ENCODE measurements at regions not wholly inside any gene's neighbourhood (a gene's known extent, or its start where the extent isn't known, plus 50 kb on each side); places are given as distances from the start of the nearest gene placed in this dataset.

DNA sequence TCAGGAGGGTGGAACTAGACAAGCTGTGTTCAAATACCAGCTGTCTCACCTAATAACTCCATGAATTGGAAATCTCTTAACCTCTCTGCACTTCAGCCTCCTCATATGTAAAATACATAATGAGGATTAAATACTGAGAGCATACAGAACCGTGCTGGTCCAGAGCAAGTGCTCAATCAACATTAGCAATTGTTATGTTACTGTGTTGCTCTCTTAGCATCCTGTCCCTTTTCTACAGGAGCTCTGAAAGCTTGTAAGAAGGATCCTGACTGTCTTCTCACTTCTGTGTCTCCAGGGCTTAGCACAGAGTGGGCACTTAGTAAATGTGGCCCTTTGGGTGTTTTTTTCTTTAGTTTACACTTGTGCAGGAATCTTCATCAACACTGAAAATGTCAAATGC lies 1456.1 kb upstream of the IGFBP7 start:
- Histone ChIP-seq H3K4me1 (ENCODE audit: low read depth) (no peaks in the 10 kb centered on the region), H3K27ac (no peak overlapping the region), H3K9me3 (ENCODE audit: low read depth) (no peaks in the 10 kb centered on the region), H3K4me3 (no peak overlapping the region), H3K36me3 (no peaks in the 10 kb centered on the region), H3K27me3 (no peaks in the 10 kb centered on the region)
- no peak for DNase-seq (ENCODE audit: low read depth in 1 of 2, low spot score in 1 of 2)
- TF ChIP-seq, protein P1, sequence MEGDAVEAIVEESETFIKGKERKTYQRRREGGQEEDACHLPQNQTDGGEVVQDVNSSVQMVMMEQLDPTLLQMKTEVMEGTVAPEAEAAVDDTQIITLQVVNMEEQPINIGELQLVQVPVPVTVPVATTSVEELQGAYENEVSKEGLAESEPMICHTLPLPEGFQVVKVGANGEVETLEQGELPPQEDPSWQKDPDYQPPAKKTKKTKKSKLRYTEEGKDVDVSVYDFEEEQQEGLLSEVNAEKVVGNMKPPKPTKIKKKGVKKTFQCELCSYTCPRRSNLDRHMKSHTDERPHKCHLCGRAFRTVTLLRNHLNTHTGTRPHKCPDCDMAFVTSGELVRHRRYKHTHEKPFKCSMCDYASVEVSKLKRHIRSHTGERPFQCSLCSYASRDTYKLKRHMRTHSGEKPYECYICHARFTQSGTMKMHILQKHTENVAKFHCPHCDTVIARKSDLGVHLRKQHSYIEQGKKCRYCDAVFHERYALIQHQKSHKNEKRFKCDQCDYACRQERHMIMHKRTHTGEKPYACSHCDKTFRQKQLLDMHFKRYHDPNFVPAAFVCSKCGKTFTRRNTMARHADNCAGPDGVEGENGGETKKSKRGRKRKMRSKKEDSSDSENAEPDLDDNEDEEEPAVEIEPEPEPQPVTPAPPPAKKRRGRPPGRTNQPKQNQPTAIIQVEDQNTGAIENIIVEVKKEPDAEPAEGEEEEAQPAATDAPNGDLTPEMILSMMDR (IDR thresholded peaks at IDR 0.05; ENCODE audit: low read depth, low read length): no peak

DNA sequence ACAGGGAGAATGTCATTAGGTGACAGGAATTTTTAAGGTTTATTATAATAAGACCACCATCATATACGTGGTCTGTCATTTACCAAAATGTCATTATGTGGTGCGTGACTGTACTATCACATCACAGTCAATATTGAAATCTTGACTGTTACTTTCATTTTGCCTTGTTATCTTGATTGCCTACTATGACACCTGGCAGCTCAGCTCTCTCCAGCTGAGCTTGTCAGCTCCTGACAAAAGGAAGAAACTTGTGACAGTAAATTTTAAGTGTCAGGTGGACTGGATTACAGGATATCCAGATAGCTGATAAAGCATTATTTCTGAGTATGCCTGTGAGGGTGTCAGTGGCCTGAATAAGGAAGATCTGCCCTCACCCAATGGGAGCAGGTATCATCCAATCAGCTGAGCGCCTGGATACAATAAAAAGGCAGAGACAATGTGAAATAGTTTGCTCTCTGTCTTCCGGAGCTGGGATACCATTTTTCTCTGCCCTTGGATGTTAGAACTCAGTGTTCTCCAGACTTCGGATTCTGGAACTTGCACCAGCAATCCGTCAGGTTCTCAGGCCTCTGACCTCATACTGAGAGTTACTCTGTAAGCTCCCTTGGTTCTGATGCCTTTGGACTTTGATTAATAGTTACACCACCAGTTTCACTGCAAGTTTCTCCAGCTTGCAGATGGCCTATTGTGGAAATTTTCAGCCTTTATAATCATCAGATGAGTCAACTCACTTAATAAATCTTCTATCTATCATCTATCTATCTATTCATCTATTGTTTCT lies 1454.7 kb upstream of the IGFBP7 start:
- no peaks in the 10 kb centered on the region for H3K36me3 ChIP-seq
- DNase-seq (ENCODE audit: low read depth in 1 of 2, low spot score in 1 of 2): no peak
- H3K4me1 ChIP-seq (ENCODE audit: low read depth): peaks cover 5% of the 10 kb centered on the region
- H3K4me3 ChIP-seq: no peak overlapping the region
- no peaks in the 10 kb centered on the region for H3K9me3 ChIP-seq (ENCODE audit: low read depth)
- no peak overlapping the region for H3K27ac ChIP-seq
- H3K27me3 ChIP-seq: no peaks in the 10 kb centered on the region
- TF ChIP-seq, protein P1 (IDR thresholded peaks at IDR 0.05; ENCODE audit: low read depth, low read length): no peak

DNA sequence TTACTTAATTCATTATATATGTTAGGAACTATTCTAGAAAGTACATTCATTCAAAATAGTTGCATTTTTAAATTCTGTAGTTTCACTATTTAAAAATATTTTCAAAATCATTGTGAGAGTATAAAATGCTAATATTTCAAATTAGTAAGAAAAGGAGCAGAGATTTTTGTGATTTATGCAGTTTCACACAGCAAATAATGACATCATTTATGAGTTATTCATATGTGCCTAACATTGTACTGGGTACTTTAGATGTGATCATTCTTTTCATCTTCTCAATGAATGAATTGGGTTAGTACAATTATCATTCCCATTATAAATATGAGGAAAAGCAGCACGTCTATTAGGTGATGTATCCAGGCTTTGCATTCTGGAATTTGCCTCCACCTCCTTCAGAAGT lies 1451.0 kb upstream of the IGFBP7 start:
- no peaks in the 10 kb centered on the region for H3K36me3 ChIP-seq
- peaks cover 5% of the 10 kb centered on the region for H3K4me1 ChIP-seq (ENCODE audit: low read depth)
- no peak overlapping the region for H3K4me3 ChIP-seq
- H3K27me3 ChIP-seq: no peaks in the 10 kb centered on the region
- H3K27ac ChIP-seq: peak overlapping the region; percentile 69
- no peak for DNase-seq (ENCODE audit: low read depth in 1 of 2, low spot score in 1 of 2)
- H3K9me3 ChIP-seq (ENCODE audit: low read depth): no peaks in the 10 kb centered on the region
- TF ChIP-seq, protein P1 (IDR thresholded peaks at IDR 0.05; ENCODE audit: low read depth, low read length): no peak

DNA sequence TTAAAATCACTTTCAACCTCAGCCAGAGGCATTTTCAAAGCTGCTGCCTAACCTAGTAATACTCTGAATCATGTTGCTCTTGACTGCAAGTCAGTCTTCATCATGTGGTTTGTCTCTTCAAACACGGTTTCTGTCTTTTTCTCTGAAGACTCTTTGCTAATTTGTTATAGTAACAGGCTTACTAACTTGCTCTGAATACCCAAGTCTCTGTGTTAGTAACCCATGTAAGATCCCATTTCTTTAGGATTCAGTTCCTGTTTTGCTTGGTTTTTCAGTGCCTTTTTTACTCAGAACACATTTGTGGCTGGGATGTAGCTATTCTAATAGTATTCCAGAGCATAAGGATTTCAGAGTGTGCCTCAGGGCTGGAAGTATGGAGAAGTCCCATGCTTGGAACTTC lies 1450.6 kb upstream of the IGFBP7 start:
- Histone ChIP-seq H3K27ac (peak overlapping the region; percentile 69), H3K4me1 (ENCODE audit: low read depth) (peaks cover 5% of the 10 kb centered on the region), H3K27me3 (no peaks in the 10 kb centered on the region), H3K9me3 (ENCODE audit: low read depth) (no peaks in the 10 kb centered on the region), H3K4me3 (no peak overlapping the region), H3K36me3 (no peaks in the 10 kb centered on the region)
- TF ChIP-seq, protein P1 (IDR thresholded peaks at IDR 0.05; ENCODE audit: low read depth, low read length): no peak
- no peak for DNase-seq (ENCODE audit: low read depth in 1 of 2, low spot score in 1 of 2)

DNA sequence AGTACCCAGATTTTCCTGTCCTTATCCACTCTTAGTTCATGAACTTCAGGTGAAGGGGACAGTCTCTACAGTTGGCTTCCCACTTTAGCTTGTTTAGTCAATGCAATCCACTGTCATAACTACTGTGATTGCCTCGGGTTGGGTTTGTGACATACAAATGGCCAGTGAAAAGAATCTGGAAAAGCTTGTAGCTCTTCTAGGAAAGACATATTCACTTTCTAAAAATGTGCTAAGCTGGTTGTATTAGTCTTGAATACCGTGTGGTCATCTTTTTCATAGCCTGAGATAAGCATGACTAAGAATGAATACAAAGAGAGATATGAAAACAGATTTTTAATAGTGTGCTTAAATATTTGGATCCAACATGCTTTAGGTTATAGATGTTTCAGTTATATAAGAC lies 1443.5 kb upstream of the IGFBP7 start:
- no peaks in the 10 kb centered on the region for H3K4me1 ChIP-seq (ENCODE audit: low read depth)
- no peak overlapping the region for H3K4me3 ChIP-seq
- no peaks in the 10 kb centered on the region for H3K27me3 ChIP-seq
- no peak for DNase-seq (ENCODE audit: low read depth in 1 of 2, low spot score in 1 of 2)
- no peak overlapping the region for H3K27ac ChIP-seq
- no peaks in the 10 kb centered on the region for H3K9me3 ChIP-seq (ENCODE audit: low read depth)
- TF ChIP-seq, protein P1 (IDR thresholded peaks at IDR 0.05; ENCODE audit: low read depth, low read length): no peak
- no peaks in the 10 kb centered on the region for H3K36me3 ChIP-seq

Data from cardiac muscle cell (in vitro differentiated cells and primary cell).